Mesendoderm (in vitro differentiated cells): ENCODE measurements at regions not wholly inside any gene's neighbourhood (a gene's known extent, or its start where the extent isn't known, plus 50 kb on each side); places are given as distances from the start of the nearest gene placed in this dataset.

ENCODE experiments used
- DNase-seq: peaks from one replicate; pipeline ENCODE4 v3.0.0; 2013
- H2AK5ac ChIP-seq: 2 replicates; pipeline ENCODE4 v1.6.1; 2013; ENCODE audit warnings: low read length, inconsistent platforms
- H2BK120ac ChIP-seq: 2 replicates; pipeline ENCODE4 v1.6.1; 2013; ENCODE audit warnings: low read depth, mild to moderate bottlenecking, low read length, moderate library complexity, mixed read lengths
- H2BK15ac ChIP-seq: replicated peaks from 2 replicates; pipeline ENCODE4 v1.6.1; 2013; ENCODE audit warnings: low read depth, mild to moderate bottlenecking, moderate library complexity
- H2BK5ac ChIP-seq: 2 replicates; pipeline ENCODE4 v1.6.1; 2013; ENCODE audit warnings: low read length, inconsistent platforms
- H3K18ac ChIP-seq: 2 replicates; pipeline ENCODE4 v1.6.1; 2013; ENCODE audit warnings: mild to moderate bottlenecking, low read length, mixed read lengths
- H3K23ac ChIP-seq: one replicate; pipeline ENCODE4 v1.6.1; 2013; ENCODE audit warnings: low read length
- H3K27ac ChIP-seq: 2 replicates; pipeline ENCODE4 v1.5.1; 2013; ENCODE audit warnings: low read depth, mild to moderate bottlenecking, inconsistent platforms, low read length, moderate library complexity
- H3K27me3 ChIP-seq: 2 replicates; pipeline ENCODE4 v1.6.1; 2013; ENCODE audit warnings: low read length, control low read depth, mild to moderate bottlenecking, inconsistent platforms; ENCODE audit not compliant: insufficient read depth, poor library complexity
- H3K36me3 ChIP-seq: 2 replicates; pipeline ENCODE4 v1.6.1; 2013; ENCODE audit warnings: low read length, inconsistent platforms; ENCODE audit not compliant: control insufficient read depth, insufficient read depth
- H3K4ac ChIP-seq: one replicate; pipeline ENCODE4 v1.6.1; 2013; ENCODE audit warnings: low read depth, mild to moderate bottlenecking, low read length, moderate library complexity
- H3K4me1 ChIP-seq: 2 replicates; pipeline ENCODE4 v1.6.1; 2013; ENCODE audit warnings: low read depth, low read length, inconsistent platforms; ENCODE audit not compliant: control insufficient read depth
- H3K4me2 ChIP-seq: 2 replicates; pipeline ENCODE4 v1.6.1; 2013; ENCODE audit warnings: low read length
- H3K4me3 ChIP-seq: 2 replicates; pipeline ENCODE4 v1.5.1; 2013; ENCODE audit warnings: mild to moderate bottlenecking, low read length
- H3K56ac ChIP-seq: one replicate; pipeline ENCODE4 v1.6.1; 2013; ENCODE audit warnings: low read length
- H3K79me1 ChIP-seq: 2 replicates; pipeline ENCODE4 v1.6.1; 2013; ENCODE audit warnings: low read length, inconsistent platforms
- H3K79me2 ChIP-seq: 2 replicates; pipeline ENCODE4 v1.6.1; 2013; ENCODE audit warnings: mild to moderate bottlenecking, low read length; ENCODE audit not compliant: control insufficient read depth, insufficient read depth
- H3K9ac ChIP-seq: 2 replicates; pipeline ENCODE4 v1.6.1; 2013; ENCODE audit warnings: low read length, inconsistent platforms
- H4K5ac ChIP-seq: one replicate; pipeline ENCODE4 v1.6.1; 2013; ENCODE audit warnings: low read length
- H4K8ac ChIP-seq: one replicate; pipeline ENCODE4 v1.6.1; 2013; ENCODE audit warnings: low read depth, mild to moderate bottlenecking, control low read depth, low read length, moderate library complexity
- WGBS: extraction: QIAGEN DNeasy Blood & Tissue Kit; methylation state at CpG from one replicate; pipeline ENCODE4 v1.1.7; 2013; ENCODE audit warnings: low lambda C conversion rate, missing lambda C conversion rate; ENCODE audit not compliant: insufficient coverage; ENCODE audit errors: extremely low coverage; 5-methylcytosine and 5-hydroxymethylcytosine counted together

DNA sequence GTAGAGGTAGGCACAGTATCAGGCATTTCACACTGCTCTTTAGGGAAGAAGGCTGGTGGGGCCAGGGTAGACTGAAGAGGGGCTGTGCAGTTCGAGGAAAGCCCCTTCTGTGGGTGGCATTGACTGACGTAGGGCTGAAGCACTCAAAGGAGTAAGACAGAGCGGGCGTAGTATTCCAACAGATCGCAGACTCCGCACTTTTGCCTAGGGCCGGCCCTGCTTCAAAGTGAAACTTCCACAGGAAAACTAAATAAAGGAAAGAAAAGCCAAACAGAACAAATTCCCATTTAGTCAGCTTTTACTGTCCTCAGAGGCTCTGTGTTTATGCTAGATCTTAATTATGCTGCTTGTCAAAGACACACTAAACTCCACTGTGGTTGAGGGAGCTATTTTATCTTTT, 493.0 kb upstream of the WWC1 start:
- no peak for DNase-seq
- Histone ChIP-seq H3K4me3 (no peak overlapping the region), H3K79me1 (no peaks in the 10 kb centered on the region), H2AK5ac (peak overlapping the region; percentile 11), H3K56ac (no peak overlapping the region), H3K9ac (no peak overlapping the region), H3K36me3 (no peaks in the 10 kb centered on the region), H4K8ac (no peak overlapping the region), H4K5ac (no peak overlapping the region), H3K18ac (peak overlapping the region; percentile 97), H3K4me1 (peaks cover 15% of the 10 kb centered on the region), H2BK15ac (no peak overlapping the region), H3K79me2 (no peaks in the 10 kb centered on the region), H3K27me3 (no peaks in the 10 kb centered on the region), H2BK120ac (peak overlapping the region; percentile 64), H3K27ac (no peak overlapping the region), H3K4ac (no peak overlapping the region), H3K23ac (no peak overlapping the region), H2BK5ac (no peak overlapping the region), H3K4me2 (no peak overlapping the region)
- no CpG with 5 or more reads among the region's 7 CpGs for WGBS

DNA sequence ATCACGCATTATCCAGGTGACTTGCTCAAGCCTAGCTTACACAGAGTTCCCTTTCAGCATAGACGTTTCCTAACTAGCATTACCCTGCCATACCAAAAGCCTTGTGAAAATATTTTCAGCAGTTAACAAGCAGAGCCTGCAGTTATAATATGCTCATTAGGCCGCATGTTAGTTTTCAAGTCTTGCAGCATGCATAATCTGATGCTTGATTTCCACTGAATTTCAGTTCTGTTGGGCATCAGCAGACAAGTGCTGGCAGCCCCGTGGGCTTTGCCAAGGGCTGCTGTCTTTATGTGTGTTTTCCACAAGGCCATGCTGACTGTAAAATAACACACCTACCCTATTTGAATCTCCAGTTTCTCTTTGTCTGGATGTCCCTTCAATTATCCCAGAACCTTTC, 491.0 kb upstream of the WWC1 start:
- H3K36me3 ChIP-seq = no peaks in the 10 kb centered on the region
- H2BK15ac ChIP-seq = peak overlapping the region; percentile 64
- H2BK5ac ChIP-seq = no peak overlapping the region
- no peaks in the 10 kb centered on the region for H3K79me1 ChIP-seq
- no peaks in the 10 kb centered on the region for H3K27me3 ChIP-seq
- H4K8ac ChIP-seq = no peak overlapping the region
- H3K4me3 ChIP-seq = no peak overlapping the region
- peaks cover 15% of the 10 kb centered on the region for H3K4me1 ChIP-seq
- H2BK120ac ChIP-seq = peak overlapping the region; percentile 46
- H3K9ac ChIP-seq = no peak overlapping the region
- WGBS = no CpG with 5 or more reads among the region's 4 CpGs
- H3K23ac ChIP-seq = no peak overlapping the region
- peak overlapping the region; percentile 82 for H3K4ac ChIP-seq
- no peak overlapping the region for H3K56ac ChIP-seq
- H3K4me2 ChIP-seq = no peak overlapping the region
- no peak overlapping the region for H4K5ac ChIP-seq
- peak overlapping the region; percentile 76 for H3K18ac ChIP-seq
- H2AK5ac ChIP-seq = no peak overlapping the region
- DNase-seq = no peak
- no peak overlapping the region for H3K27ac ChIP-seq
- no peaks in the 10 kb centered on the region for H3K79me2 ChIP-seq

DNA sequence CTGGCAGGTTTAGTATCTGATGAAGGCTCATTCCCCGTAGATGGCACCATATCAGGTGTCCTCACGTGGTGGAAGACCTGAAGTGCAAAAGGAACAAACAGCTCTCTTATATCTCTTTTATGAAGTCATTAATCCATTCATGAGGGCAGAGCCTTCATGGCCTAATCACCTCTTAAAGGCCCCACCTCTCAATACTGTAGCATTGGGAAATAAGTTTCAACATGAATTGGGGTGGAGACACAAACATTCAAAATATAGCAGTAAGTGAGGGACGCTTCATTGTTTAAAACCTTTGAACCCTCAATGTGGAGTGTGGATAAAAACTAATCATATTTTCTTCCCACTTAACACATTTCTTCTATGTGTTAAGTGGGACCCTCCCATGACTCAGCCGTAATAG, 489.4 kb upstream of the WWC1 start:
- no CpG with 5 or more reads among the region's 4 CpGs for WGBS
- H2BK5ac ChIP-seq = no peak overlapping the region
- no peak for DNase-seq

DNA sequence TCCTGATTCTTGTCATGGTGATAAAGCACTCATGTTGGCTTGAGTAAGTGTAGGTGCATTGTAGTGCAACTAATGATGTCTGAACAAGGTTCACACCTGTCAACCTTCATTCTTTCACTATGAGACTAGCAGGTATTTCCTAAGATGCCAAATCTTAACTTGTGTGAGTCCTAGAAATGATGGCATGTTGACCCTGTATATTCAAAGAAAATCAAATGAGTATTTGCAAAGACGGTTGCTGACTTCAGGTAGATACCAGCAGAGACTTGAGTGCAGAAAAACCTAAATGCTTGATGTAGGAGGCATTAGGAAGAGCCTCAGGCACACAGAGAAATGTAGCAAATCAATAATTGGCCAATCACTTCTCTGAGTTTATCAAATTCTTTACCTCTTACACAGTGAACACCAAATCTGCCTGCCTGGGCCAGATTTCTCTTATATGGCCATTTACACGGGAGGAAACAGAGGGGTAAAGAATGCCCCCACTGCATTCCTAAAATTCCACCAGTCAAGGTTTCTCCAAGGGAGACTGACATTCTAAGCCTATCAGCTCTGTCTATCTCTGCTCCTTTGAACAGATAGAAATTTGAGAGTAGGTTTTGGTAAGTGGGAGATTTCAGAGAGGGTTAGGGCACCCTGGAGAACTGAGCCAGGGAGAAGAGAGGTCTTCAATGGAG, 488.6 kb upstream of the WWC1 start:
- Histone ChIP-seq H4K5ac (no peak overlapping the region), H4K8ac (no peak overlapping the region), H3K9ac (no peak overlapping the region), H3K4me3 (no peak overlapping the region), H3K27ac (peak overlapping the region; percentile 88), H3K4me2 (no peak overlapping the region), H2BK120ac (peak overlapping the region; percentile 90), H3K56ac (no peak overlapping the region), H3K23ac (no peak overlapping the region), H3K4ac (no peak overlapping the region), H2AK5ac (no peak overlapping the region), H3K4me1 (peaks cover 8% of the 10 kb centered on the region), H2BK5ac (no peak overlapping the region), H3K18ac (peak overlapping the region; percentile 98), H3K79me1 (no peaks in the 10 kb centered on the region), H3K36me3 (no peaks in the 10 kb centered on the region), H3K79me2 (no peaks in the 10 kb centered on the region), H2BK15ac (no peak overlapping the region), H3K27me3 (no peaks in the 10 kb centered on the region)
- DNase-seq = peak; percentile 98
- WGBS = no CpG with 5 or more reads among the region's 2 CpGs

More for the DNA sequence above, 489.4 kb upstream of the WWC1 start:
- H3K4me1 ChIP-seq = peaks cover 8% of the 10 kb centered on the region
- no peak overlapping the region for H3K56ac ChIP-seq
- no peaks in the 10 kb centered on the region for H3K79me2 ChIP-seq
- H3K9ac ChIP-seq = no peak overlapping the region
- H2BK15ac ChIP-seq = no peak overlapping the region
- no peaks in the 10 kb centered on the region for H3K36me3 ChIP-seq
- H2AK5ac ChIP-seq = no peak overlapping the region
- no peak overlapping the region for H4K5ac ChIP-seq
- peak overlapping the region; percentile 29 for H2BK120ac ChIP-seq
- H3K27ac ChIP-seq = no peak overlapping the region
- H3K79me1 ChIP-seq = no peaks in the 10 kb centered on the region
- no peak overlapping the region for H3K4me2 ChIP-seq
- no peak overlapping the region for H4K8ac ChIP-seq
- no peak overlapping the region for H3K23ac ChIP-seq
- H3K4ac ChIP-seq = no peak overlapping the region
- peak overlapping the region; percentile 40 for H3K18ac ChIP-seq
- H3K4me3 ChIP-seq = no peak overlapping the region
- no peaks in the 10 kb centered on the region for H3K27me3 ChIP-seq

DNA sequence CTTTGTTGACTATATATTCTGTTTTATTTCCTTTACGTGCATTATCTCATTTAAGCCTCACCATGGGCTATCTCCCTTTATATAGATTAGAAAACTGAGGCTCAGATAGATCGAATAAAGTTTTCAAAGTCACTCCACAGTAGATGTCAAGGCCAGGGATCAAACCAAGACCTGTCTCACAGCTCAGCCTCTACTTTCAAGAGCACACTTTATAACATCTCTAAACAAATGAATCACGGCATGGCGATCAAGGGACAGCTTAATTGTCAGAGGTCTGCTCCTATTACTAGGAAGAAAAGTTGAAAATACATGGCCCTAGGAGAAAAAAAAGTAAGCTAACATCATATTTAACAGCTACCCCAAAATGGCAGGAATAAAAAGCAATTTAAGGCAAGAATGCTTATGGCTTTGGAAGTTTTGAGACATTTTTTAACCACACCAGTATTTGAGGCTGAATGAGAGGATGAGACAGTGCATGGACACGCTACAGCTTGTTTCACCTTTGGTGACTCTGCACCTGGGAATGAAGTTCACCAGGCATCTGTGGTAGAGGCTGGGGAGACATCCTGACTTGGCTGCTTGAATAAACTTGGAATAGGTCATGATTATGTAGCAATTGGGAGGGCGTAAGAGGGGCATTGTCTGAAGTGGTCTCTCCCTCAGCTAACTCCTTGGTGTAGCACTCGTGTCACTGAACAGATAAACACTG, 486.8 kb upstream of the WWC1 start:
- H3K18ac ChIP-seq = no peak overlapping the region
- no CpG with 5 or more reads among the region's 7 CpGs for WGBS
- H3K79me2 ChIP-seq = no peaks in the 10 kb centered on the region
- no peak overlapping the region for H3K4me2 ChIP-seq
- H2BK120ac ChIP-seq = no peak overlapping the region
- peak overlapping the region; percentile 22 for H2BK5ac ChIP-seq
- H3K27me3 ChIP-seq = no peaks in the 10 kb centered on the region
- H3K27ac ChIP-seq = no peak overlapping the region
- no peak overlapping the region for H3K4ac ChIP-seq
- no peak overlapping the region for H4K8ac ChIP-seq
- peaks cover 5% of the 10 kb centered on the region for H3K4me1 ChIP-seq
- no peak overlapping the region for H2AK5ac ChIP-seq
- no peak overlapping the region for H3K4me3 ChIP-seq
- no peak overlapping the region for H4K5ac ChIP-seq
- no peaks in the 10 kb centered on the region for H3K79me1 ChIP-seq
- no peak overlapping the region for H3K9ac ChIP-seq
- no peak overlapping the region for H3K56ac ChIP-seq
- DNase-seq = no peak
- H3K23ac ChIP-seq = no peak overlapping the region
- H3K36me3 ChIP-seq = no peaks in the 10 kb centered on the region
- no peak overlapping the region for H2BK15ac ChIP-seq
